Parathyroid adenoma (tissue), 2 donors: ENCODE measurements at regions not wholly inside any gene's neighbourhood (a gene's known extent, or its start where the extent isn't known, plus 50 kb on each side); places are given as distances from the start of the nearest gene placed in this dataset.

Experiments used
- H2AFZ ChIP-seq: fragments of 300-600 bp; sonication (generic); one replicate; pipeline ENCODE4 v1.7.0; 2017; ENCODE audit warnings: antibody characterized with exemption, mild to moderate bottlenecking
- H3K27ac ChIP-seq: fragments of 300-600 bp; sonication (generic); one replicate; pipeline ENCODE4 v1.7.0; 2017
- H3K27me3 ChIP-seq: fragments of 300-600 bp; sonication (generic); one replicate; pipeline ENCODE4 v1.7.0; 2017; ENCODE audit warnings: low read length; ENCODE audit not compliant: control insufficient read depth, insufficient read depth
- H3K36me3 ChIP-seq: fragments of 300-600 bp; sonication (generic); one replicate; pipeline ENCODE4 v1.7.0; 2017; ENCODE audit warnings: low read length; ENCODE audit not compliant: control insufficient read depth, insufficient read depth
- H3K4me1 ChIP-seq: fragments of 300-600 bp; sonication (generic); one replicate; pipeline ENCODE4 v1.7.0; 2017; ENCODE audit warnings: control low read depth
- H3K4me2 ChIP-seq: fragments of 300-600 bp; sonication (generic); one replicate; pipeline ENCODE4 v1.7.0; 2017; ENCODE audit warnings: low read length
- H3K4me3 ChIP-seq: fragments of 300-600 bp; sonication (generic); one replicate; pipeline ENCODE4 v1.7.0; 2017; ENCODE audit warnings: low read depth, low read length
- H3K79me2 ChIP-seq: fragments of 300-600 bp; sonication (generic); one replicate; pipeline ENCODE4 v1.7.0; 2017; ENCODE audit warnings: control low read depth
- H3K9ac ChIP-seq: fragments of 300-600 bp; sonication (generic); one replicate; pipeline ENCODE4 v1.7.0; 2017; ENCODE audit warnings: mild to moderate bottlenecking
- H3K9me3 ChIP-seq: fragments of 300-600 bp; sonication (generic); one replicate; pipeline ENCODE4 v1.7.0; 2017; ENCODE audit warnings: low read length; ENCODE audit not compliant: control insufficient read depth
- CTCF ChIP-seq: fragments of 300-600 bp; sonication (generic); IDR thresholded peaks from one replicate; pipeline ENCODE4 v1.7.0; 2017; ENCODE audit warnings: antibody characterized with exemption, mild to moderate bottlenecking
- donor health status: primary hyperparathyroidism.

GRCh38 chrX:139204898-139205667 lies 325.5 kb upstream of the F9 start:
- H3K27me3 ChIP-seq = no peaks in the 10 kb centered on the region
- no peaks in the 10 kb centered on the region for H3K36me3 ChIP-seq
- H2AFZ ChIP-seq = peak overlapping the region; percentile 66
- H3K4me2 ChIP-seq = peak overlapping the region; percentile 67
- no peak overlapping the region for H3K9ac ChIP-seq
- H3K9me3 ChIP-seq = no peaks in the 10 kb centered on the region
- peak overlapping the region; percentile 47 for H3K4me3 ChIP-seq
- TF ChIP-seq CTCF = no peak
- H3K27ac ChIP-seq = no peak overlapping the region
- no peaks in the 10 kb centered on the region for H3K79me2 ChIP-seq
- no peaks in the 10 kb centered on the region for H3K4me1 ChIP-seq

DNA sequence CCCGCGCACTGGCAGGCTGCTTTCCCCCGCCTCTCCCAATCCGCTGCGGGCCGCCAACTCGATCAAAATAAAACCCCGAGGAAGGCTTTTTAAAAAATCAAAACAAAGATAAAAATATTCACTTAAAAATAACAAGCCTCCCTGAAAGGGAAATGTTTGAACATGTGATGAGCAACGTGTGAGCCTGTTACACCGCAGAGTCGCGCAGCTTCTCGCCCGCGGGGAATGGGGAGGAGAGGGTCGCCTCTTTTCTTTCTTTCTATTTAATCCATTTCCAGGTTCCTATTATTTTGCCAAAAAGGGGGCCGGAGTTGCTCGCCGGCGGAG lies 326.0 kb upstream of the F9 start:
- H3K27ac ChIP-seq = no peak overlapping the region
- H3K4me1 ChIP-seq = no peaks in the 10 kb centered on the region

GRCh38 chrX:139203651-139204570 lies 326.6 kb upstream of the F9 start:
- H3K4me1 ChIP-seq = no peaks in the 10 kb centered on the region
- no peaks in the 10 kb centered on the region for H3K36me3 ChIP-seq
- peak overlapping the region; percentile 66 for H2AFZ ChIP-seq
- TF ChIP-seq CTCF = no peak
- no peaks in the 10 kb centered on the region for H3K27me3 ChIP-seq
- peak overlapping the region; percentile 47 for H3K4me3 ChIP-seq
- no peak overlapping the region for H3K27ac ChIP-seq
- H3K9me3 ChIP-seq = no peaks in the 10 kb centered on the region
- H3K4me2 ChIP-seq = peak overlapping the region; percentile 67
- H3K9ac ChIP-seq = no peak overlapping the region
- H3K79me2 ChIP-seq = no peaks in the 10 kb centered on the region

More for the DNA sequence above, 326.0 kb upstream of the F9 start:
- Histone ChIP-seq H3K4me2 (peak overlapping the region; percentile 67), H2AFZ (peak overlapping the region; percentile 66), H3K27me3 (no peaks in the 10 kb centered on the region), H3K79me2 (no peaks in the 10 kb centered on the region), H3K4me3 (peak overlapping the region; percentile 47), H3K9ac (no peak overlapping the region), H3K9me3 (no peaks in the 10 kb centered on the region), H3K36me3 (no peaks in the 10 kb centered on the region)
- no peak for TF ChIP-seq CTCF

DNA sequence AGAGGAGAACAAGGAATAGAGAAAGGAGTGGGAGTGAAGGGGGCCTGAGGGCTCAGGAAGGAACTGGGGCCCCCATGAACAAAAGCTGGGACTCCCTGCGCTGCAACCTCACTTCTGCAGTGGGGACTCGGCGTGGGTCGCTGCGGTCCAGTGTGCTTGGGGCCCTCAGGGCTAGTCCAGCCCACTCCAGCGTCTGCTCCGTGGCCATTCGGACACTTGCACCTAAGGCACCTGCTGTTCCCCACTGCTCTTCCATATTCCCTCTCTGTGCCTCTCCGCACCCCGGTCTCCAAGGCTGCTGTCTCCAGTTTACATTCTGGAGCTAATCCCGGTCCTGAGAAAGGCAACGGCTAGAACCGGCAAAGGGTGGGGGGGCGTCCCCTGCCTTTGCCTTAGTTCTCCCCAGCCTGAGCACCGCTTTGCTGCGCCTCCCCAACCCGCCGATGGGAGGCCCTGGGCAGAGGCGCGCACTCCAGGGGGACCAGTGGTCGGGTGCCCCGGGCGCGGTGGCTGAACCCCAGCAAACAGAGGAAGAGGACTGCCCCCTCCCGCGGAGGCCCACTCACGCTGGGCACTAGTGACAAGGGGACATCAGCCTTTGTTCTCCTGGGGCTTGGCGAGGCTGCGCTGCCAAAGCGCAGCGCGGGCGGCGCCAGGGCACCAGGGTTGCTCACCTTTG lies 327.7 kb upstream of the F9 start:
- Histone ChIP-seq H3K79me2 (no peaks in the 10 kb centered on the region), H3K9ac (no peak overlapping the region), H3K36me3 (no peaks in the 10 kb centered on the region), H3K27me3 (no peaks in the 10 kb centered on the region), H3K4me2 (no peak overlapping the region), H3K9me3 (no peaks in the 10 kb centered on the region), H3K4me3 (no peak overlapping the region), H3K4me1 (no peaks in the 10 kb centered on the region), H2AFZ (no peak overlapping the region), H3K27ac (no peak overlapping the region)
- TF ChIP-seq CTCF = no peak
